ENCODE measurements at regions not wholly inside any gene's neighbourhood (a gene's known extent, or its start where the extent isn't known, plus 50 kb on each side); places are given as distances from the start of the nearest gene placed in this dataset.
"Not testable (repeated sequence)": the region's sequence is repeated elsewhere in the genome, so short reads cannot be mapped to it uniquely, and the experiment has no call there.

DNA sequence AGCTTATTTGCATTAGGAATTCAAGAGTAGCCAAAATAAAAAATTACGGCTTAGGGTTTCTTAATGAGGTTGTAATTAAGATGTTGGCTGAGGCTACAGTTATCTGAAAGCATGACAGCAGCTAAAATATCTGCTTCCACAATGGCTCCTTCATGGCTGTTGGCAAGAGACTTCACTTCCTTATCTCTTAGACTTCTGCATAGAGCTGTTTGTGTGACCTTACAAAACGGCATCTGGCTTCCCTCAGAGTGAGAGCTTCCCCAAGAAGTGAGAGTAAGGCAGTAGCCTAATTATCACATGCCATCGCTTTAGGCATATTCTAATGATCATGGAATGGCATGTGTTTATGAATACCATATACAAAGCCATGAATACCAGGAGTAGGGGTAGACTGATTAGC lies 57.6 kb downstream of the CCDC59 start:
- DNase-seq, result peak in 1 of 56 donors; percentile 6

DNA sequence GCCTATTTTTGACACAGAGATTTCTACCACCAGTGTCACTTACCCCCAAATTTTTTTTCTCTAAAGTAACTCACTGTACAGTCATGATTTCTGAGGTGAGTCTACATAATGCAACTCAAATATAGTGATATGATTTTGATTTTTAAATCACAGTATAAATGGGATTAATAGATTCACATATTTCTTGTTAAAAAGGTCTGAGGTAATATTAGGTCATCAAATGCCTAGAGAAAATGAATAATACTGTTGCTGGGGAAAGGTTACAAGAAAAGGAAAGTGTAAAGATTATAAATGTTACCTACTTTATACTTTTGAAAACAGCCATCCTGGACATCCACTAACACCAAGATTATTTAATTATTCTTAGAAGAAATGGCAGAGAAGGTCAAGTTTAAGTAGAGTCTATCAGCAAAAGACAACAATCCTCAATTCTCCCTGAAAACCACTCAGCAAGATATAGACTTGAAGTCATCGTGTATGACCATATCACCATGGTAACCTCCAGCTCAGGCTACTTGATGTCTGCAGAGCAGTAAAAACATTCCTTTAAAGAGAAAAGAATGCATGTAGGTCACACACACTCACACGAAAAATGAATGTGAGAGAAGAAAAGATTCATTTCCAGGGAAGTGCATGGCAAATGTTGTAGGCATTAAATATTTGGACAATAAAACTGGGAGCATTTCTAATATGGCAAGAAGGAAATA lies 58.7 kb downstream of the CCDC59 start:
- DNase-seq, result no peak

DNA sequence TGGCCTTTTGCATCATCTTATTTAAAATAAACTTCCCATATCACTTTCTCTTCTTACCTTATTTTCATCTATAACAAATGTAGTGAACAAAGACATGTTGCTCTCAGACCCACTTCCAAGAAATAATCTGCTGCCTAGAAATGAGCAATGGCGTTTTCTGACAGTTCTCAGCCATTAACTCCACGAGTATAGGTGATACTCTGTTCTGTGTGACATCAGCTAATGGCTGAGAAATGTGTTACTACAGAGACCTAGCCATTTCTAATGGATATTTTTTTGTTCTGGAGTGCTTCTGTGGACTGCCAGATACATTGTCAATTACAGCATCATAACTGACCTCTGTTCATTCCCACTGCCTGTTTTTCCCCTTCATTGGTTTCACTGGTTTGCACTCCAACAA lies 67.8 kb downstream of the CCDC59 start:
- no peak for DNase-seq

DNA sequence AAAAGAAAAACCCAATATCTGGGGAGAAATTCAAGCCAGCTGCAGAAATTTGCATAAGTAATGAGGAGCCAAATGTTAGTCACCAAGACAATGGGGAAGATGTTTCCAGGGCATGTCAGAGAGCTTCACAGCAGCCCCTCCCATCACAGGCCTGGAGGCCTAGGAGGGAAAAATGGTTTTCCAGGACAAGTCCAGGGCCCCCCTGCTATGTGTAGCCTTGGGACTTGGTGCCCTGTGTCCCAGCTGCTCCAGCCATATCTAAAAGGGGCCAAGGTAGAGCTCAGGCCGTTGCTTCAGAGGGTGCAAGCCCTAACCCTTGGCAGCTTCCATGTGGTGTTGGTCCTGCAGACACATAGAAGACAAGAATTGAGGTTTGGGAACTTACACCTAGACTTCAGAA lies 76.9 kb downstream of the CCDC59 start:
- not testable (repeated sequence) for DNase-seq

DNA sequence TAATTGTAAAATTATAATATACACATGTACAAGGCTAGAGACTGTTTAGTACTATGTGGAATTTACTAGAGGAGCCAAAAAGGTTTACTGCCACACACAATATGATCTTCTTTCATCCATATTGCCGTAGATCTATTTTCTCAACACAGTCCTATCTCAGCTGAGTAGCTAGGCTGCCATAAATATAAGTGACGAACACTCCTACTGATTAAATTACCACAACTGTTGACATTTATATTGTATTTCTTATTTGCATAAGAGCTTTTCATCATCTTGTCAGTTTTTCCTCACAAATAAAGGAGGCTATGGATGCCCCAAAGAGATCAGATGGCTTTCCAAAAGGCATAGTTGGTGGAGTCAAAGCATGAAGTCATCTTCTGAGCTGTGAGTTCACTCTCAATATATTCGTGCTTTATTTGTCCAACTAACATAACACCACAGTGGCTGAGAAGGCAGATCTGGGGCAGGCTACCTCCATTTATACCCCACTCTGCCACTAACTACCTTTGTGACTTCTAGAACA lies 78.6 kb downstream of the CCDC59 start:
- DNase-seq, result no peak

DNA sequence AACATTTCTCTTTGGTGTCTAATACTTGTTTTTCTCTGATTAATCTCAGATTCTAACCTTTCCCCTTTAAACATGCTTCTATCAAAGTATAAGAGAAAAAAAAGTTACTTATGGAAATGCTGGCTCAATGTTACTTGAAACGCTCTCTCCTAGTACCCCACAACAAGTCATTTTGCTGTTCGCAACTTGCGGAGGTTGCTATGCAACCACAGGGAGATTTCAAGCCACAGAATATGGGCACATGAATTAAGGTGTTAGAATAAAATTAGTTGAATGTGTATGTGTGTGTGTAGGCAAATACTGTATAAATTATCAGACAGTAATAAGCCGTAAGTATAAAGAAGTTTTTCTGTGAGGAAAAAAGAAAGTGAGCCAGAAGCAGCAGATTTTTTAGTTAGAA lies 80.6 kb downstream of the CCDC59 start:
- peak in 4 of 56 donors; percentile 1 to 3 (median 2) for DNase-seq

DNA sequence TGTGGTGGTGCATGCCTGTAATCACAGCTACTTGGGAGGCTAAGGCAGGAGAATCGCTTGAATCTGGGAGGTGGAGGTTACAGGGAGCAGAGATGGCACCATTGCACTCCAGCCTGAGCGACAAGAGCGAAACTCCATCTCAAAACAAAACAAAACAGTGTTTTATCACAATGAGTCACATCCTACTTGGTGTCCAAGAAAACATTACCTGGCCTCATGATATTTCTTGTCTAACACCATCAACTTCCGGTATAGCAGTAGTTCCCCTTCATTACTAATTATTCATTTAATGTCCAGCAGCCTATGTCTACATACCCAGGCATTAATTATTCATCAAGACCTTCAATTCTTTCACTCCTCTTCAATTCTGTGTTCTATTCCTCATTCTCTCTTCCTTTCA lies 115.5 kb downstream of the CCDC59 start:
- DNase-seq, result no peak

DNA sequence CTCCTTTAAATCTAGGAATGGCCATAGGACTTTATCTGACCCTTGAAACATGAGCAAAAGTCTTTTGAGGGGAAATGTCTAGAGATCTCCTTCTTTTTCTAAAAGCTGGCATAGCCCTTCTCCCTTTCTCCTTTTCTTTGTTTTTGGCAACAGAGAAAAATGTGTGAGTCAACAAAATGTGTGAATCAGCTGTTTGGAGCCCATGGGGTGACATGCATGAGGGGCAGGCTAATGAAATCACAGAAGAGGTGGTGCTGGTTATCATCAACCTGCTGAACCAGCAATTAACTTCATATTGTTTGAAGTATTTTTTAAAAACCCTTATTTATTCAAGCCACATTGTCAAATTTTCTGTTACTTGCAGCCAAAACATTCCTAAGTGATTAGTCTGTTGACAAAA lies 132.3 kb downstream of the CCDC59 start:
- no peak for DNase-seq

DNA sequence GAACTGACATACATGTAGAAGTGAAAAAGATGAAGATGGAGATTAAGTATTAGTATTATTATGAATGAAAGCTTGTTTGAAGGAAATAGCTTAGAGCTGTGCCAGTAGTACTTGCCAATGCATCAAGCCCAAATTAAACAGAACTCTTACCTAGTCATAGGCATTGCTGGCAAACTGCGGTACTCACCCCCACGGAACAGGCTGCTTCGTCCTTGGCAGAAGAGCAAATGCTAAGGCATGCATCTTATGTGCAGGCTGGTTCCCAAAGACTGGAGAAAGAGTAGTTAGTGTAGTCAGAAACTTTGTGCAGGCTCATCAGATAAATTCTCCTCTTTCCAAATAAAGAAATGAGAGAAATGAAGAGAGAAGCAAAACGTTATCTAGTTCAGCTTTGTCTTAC lies 134.8 kb downstream of the CCDC59 start:
- DNase-seq, result no peak

DNA sequence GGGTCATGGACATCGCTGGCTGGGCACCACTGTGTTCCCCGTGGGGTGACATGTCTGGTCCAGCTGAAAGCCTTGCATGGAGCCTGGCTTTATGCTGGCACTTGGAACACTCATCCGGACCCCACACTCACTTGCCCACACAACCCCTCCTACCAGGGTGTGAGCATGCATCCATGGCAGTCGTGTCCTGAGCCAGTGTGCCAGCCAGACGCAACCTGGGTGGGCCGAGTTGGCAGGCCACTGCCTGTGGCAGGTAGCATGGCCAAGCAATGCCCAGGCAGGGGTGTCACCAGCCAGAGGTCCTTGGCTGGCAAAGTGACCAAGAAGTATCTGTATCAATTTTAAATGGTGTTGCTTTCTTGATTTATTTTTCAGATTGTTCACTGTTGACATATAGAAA lies 141.7 kb downstream of the CCDC59 start:
- no peak for DNase-seq

DNA sequence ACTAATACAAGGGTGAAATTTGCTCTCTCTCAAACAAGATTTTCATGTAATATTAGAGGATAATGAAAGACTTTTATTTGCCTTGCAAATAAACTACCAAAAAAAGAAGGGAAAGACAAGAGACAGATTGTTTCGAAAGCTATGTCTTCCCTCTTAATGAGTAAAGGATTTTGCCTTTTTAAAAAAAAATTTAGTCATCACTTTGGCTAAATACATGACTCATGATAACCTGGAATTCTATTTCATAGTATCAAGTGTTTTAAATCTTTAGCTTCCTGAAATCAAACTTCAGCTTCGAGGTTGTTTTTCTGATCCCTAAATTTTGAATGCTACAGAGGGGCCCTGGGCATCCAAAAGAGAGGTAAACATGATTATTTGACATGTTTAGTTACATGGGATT lies 144.4 kb downstream of the CCDC59 start:
- no peak for DNase-seq

DNA sequence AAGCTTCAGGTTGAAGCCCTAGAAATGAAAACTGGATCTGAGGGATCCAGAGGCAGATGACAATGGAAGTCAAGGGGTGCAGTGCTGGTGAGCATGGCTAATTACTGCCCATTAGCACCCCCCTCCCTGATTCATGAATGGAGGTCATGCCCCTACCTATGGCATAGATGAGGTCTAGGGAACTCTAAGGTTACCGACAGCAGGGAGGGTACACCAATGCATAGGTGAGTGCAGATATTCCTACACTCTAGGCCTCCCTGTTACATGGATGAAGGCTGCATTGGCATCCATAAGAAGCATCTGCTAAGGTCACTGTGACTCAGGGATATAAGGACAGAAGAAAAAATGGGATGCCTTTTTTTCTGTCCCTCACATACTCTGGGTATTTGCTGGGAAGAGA lies 147.3 kb downstream of the CCDC59 start:
- DNase-seq, result no peak

DNA sequence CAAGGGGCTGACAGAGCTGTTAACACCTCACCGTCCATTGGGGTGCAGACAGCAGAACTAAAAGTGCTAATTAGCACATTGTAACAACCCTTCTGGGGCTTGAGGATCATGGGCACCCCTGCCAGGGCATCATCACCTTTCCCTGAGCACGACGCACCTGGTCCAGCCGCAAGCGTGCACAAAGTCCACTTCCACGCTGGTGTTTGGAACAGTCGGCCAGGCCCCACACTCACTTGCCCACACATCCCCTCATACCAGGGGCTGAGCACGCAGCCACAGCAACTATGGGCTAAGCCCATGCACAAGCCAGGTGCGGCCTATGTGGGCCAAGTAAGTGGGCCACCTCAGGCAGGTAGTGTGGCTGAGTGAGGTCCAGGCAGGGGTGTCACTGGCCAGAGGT lies 148.7 kb downstream of the CCDC59 start:
- DNase-seq, result no peak

DNA sequence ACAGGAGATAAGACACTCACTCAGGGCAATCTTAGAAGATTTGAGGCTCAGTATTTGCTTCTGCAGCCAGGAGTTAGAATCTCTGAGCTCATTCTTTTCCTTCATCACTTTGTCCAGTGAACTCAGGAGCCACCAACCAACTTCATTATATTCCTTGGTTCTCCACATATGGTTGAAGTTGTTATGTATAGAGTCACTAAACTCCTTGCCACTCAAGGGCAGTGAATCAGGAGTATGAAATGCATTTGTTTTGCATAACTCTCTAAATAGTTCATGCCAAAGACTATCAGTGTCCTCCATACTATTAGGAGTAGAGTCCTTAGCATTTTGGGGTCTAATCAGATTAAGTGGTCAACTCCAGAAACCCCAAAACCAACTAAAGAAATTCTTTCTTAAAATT lies 150.6 kb downstream of the CCDC59 start:
- DNase-seq, result no peak

DNA sequence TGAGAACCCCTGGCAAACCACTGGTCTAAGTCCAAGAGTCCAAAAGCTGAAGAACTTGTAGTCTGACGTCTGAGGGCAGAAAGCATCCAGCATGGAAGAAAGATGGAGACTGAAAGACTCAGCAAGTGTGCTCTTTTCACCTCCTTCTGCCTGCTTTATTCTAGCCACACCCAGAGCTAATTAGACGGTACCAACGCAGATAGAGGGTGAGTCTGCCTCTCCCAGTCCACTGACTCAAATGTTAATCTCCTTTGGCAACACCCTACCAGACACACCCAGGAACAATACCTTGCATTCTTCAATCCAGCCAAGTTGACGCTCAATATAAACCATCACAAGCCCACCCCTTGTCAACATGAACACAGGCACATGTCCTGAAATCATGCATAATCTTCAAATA lies 155.1 kb downstream of the CCDC59 start:
- no peak for DNase-seq

DNA sequence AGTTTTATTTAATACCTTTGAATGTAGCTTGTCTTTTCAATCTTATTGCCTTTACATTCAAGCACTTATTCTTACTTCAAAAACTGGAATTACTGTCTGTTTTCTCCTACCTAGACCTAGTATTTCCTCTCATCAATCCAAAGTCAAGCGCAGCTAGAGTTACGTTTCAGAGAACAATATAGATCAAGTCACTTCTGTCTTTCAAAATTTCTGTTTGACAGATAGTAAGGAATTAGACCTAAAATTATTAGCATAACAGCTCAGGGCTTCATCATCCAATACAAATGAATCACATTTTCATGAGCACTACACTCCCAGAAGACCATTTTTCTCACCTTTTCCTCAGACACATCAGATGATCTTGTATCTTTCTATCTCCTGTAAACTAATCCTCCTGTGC lies 170.6 kb downstream of the CCDC59 start:
- no peak for DNase-seq

DNA sequence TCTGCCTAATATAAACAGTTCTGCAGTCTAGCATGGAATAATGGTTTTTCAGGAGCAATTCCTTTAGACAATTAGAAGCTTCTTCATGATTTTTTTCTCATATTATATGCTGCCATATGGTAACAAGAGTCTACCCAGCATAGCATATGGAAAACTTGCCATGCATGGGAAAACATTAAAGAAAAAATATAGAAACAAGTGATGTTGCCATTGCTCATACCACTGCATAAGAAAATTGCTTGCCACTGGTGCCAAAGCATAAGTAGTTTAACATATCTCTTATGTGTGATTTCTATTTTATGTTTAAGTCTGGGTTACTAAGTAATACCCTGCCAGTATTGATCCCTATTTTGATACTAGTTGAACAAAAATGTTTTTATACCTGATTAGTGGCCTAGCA lies 171.2 kb downstream of the CCDC59 start:
- no peak for DNase-seq

DNA sequence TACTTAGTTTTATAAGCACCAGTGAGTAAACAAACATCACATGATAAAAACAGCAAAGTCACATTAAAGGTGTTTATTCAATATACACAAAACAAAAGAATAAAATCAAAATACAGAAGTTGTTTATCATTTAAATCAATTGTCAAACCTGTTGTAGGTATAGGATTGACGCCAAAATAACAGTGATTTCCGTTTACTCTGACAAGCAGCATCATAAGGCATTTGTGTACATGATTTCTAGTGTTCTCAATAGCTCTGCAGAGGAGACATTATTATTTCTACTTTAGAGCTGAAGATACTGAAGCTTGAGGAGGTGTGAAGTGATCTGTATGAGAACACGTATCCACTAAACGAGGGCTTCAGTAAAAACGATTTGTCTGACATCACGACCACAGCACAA lies 171.9 kb downstream of the CCDC59 start:
- no peak for DNase-seq

DNA sequence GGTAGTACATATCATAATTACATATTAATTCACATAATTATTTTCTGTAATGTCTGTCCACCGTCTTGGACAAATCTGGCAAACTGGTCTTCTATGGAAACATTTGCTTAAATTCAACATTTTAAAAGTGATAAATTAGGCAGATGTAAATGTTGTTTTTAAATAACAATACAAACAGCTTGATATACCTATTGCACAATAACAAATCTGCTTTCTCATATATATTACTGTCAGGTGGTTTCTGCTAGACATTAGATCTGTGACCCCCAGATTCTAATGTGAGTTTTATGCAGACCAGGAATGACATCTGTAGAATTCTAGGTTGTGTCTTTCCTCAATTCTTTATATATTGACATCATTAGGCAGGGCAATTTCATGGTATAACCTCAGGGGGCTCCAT lies 173.3 kb downstream of the CCDC59 start:
- DNase-seq, result no peak

DNA sequence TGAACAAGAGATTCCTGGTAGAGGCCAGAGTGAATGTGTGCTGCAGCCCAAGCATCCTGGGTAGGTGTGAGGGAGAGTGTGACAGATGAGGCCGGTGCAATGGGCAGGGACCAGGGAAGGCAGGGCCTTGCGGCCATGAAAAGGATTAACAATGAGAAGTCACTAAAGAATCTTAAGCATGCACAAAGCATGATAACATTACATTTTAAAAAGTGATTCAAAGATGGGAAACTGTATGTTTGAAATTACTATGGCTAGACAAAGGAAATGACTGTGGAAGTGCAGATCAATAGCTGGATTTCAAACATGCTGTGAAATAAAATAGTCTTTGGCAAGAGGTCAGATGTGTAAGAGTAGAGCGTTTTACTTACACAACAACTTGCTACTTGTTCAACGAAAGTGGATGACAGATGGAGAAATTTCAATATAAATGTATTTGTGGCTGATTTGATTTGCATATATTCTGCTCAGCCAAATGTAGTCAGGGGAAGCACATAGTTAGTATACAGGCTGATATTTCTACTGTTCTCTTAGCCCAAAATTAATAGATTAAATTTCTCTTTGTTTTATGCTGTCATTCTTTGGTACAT lies 175.5 kb downstream of the CCDC59 start:
- DNase-seq, result no peak

DNA sequence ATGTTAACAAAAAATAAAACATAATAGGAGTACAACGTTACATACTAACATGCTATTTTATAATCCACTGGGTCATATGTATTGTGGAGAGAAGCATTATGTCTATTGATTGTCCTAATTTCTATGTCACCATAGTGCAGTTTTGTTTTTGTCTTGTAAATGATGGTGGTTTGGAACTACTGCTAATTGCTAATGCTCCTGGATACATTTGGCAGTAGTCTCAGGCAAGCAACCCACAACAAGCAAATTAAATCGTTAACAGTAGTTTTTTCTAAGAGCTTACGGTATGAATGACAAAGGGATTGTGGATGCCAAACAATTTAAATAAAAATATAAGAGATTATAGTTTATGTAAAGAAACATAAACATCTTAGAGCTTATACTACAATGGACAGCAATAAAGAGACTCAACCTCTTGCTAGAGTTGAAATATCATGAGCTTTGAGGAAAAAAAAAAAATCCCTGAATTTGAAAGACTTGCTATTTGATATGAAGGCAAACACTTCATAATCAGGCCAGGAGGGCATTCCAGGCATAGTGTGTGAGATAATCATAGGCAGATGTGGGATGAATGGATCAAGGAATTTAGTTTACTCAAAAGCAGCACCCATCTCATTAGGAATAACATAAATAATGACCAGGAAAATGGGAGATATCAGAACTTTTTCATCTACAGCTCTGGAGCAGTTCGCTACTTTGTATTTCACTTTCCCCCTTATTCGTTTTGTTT lies 181.3 kb downstream of the CCDC59 start:
- DNase-seq, result no peak

DNA sequence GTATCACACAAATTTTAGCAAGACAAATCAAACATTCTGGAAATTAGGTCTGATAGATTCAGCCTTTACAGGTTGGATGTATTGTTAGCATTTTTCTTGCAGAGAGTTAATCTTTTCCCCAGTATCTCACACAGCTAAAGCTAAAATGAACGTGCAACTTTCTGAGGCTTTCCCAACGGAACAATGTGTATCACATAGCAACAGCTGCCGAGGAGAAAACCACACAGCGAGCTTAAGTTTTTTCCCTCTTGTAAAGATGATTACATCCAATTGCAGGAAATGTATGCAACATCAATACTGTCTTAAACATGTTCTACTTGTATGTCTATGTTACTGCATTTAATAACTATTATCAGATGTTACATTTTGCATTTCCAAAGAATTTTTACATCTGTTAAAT lies 182.2 kb downstream of the CCDC59 start:
- no peak for DNase-seq

DNA sequence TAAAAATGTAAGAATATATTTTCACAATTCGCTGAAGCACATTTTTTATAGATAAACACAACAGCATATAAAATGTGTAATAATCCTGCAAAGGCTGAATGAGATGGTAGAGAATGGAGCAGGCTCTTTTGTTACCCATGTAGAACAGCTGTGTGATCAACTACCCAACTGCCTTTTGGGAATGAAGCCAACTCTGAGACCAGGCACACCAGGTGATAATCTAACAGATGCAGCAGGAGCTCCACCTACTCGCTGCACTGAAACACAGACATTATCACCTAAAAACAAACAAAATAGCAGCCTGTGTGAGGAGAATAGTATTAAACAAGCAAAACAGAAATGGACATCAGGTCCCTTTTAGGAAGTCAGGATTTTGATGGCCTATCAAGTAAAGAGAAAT lies 183.3 kb downstream of the CCDC59 start:
- no peak for DNase-seq
